Natural killer cell (primary cell): ENCODE measurements at regions not wholly inside any gene's neighbourhood (a gene's known extent, or its start where the extent isn't known, plus 50 kb on each side); places are given as distances from the start of the nearest gene placed in this dataset.

Source experiments
- ATAC-seq, 3 donors: fragments of 150-1000 bp in 2 of 3; fragments of 200-7000 bp in 1 of 3; cut with Tn5 transposase; 1 replicate in 1 of 3; 2 replicates in 2 of 3; pipeline ENCODE4 v1.10.0; 2021; ENCODE audit warnings: mild to moderate bottlenecking in 2 of 3, moderate library complexity in 2 of 3
- DNase-seq, 2 donors: peaks; one replicate each; pipeline versions ENCODE4 v3.0.0 to v3.0.0-alpha.2; 2013 to 2021; ENCODE audit warnings: mixed read lengths in 1 of 2
- H3K27ac ChIP-seq: one replicate; pipeline ENCODE4 v1.5.1; 2013; ENCODE audit warnings: mild to moderate bottlenecking, low read length
- H3K27me3 ChIP-seq: one replicate; pipeline ENCODE4 v1.6.1; 2013; ENCODE audit warnings: low read length; ENCODE audit not compliant: control insufficient read depth, insufficient read depth
- H3K36me3 ChIP-seq: one replicate; pipeline ENCODE4 v1.6.1; 2013; ENCODE audit warnings: low read length; ENCODE audit not compliant: control insufficient read depth, insufficient read depth
- H3K4me1 ChIP-seq: one replicate; pipeline ENCODE4 v1.6.1; 2013; ENCODE audit warnings: low read length; ENCODE audit not compliant: control insufficient read depth, insufficient read depth
- H3K4me3 ChIP-seq: one replicate; pipeline ENCODE4 v1.5.1; 2013; ENCODE audit warnings: low read length
- H3K9me3 ChIP-seq: one replicate; pipeline ENCODE4 v1.6.1; 2013; ENCODE audit warnings: low read length; ENCODE audit not compliant: control insufficient read depth, insufficient read depth
- H3K27ac Mint-ChIP-seq, 2 donors: one replicate each; pipeline ENCODE4 v1.8.0; 2022; ENCODE audit warnings: mild to moderate bottlenecking in 2 of 2, mixed read lengths in 2 of 2, moderate library complexity in 1 of 2
- H3K27me3 Mint-ChIP-seq, 2 donors: one replicate each; pipeline ENCODE4 v1.8.0; 2022; ENCODE audit warnings: low read depth in 2 of 2, mixed read lengths in 2 of 2
- H3K36me3 Mint-ChIP-seq: one replicate; pipeline ENCODE4 v1.8.0; 2022; ENCODE audit warnings: mixed read lengths
- H3K4me1 Mint-ChIP-seq, 2 donors: one replicate each; pipeline ENCODE4 v1.8.0; 2022; ENCODE audit warnings: mixed read lengths in 2 of 2
- H3K4me3 Mint-ChIP-seq: one replicate; pipeline ENCODE4 v1.8.0; 2022; ENCODE audit warnings: mild to moderate bottlenecking, moderate library complexity, mixed read lengths
- H3K9me3 Mint-ChIP-seq, 2 donors: one replicate each; pipeline ENCODE4 v1.8.0; 2022; ENCODE audit warnings: mixed read lengths in 2 of 2
- CTCF ChIP-seq: fragments of 200-600 bp; IDR thresholded peaks from one replicate; pipeline ENCODE4 v1.8.0; 2022; ENCODE audit warnings: antibody characterized with exemption
- WGBS: methylation state at CpG from one replicate; pipeline ENCODE4 v1.1.7; 2013; ENCODE audit warnings: missing lambda C conversion rate; ENCODE audit not compliant: insufficient coverage; 5-methylcytosine and 5-hydroxymethylcytosine counted together
- intact Hi-C: fragments of 100-400 bp; cut with micrococcal nuclease; formaldehyde crosslinking; loops from one replicate; pipeline ENCODE4 v1.14.2; 2022

- Histone ChIP-seq H3K36me3 (no peaks in the 10 kb centered on the region), H3K27ac (no peak overlapping the region), H3K4me3 (no peak overlapping the region), H3K4me1 (no peaks in the 10 kb centered on the region), H3K9me3 (no peaks in the 10 kb centered on the region), H3K27me3 (no peaks in the 10 kb centered on the region)
- Mint-ChIP-seq H3K4me1 (no peaks in the 10 kb centered on the region), H3K36me3 (no peaks in the 10 kb centered on the region), H3K9me3 (no peaks in the 10 kb centered on the region), H3K4me3 (no peak overlapping the region), H3K27me3 (no peaks in the 10 kb centered on the region), H3K27ac (no peak overlapping the region)
- no peak for TF ChIP-seq CTCF
- ATAC-seq (no peak), DNase-seq (no peak)
- intact Hi-C loops: no loop called here
- 94% methylated on average over 2 of the region's 2 CpGs for WGBS
Observed at GRCh38 chr14:95410838-95411237, 91.1 kb upstream of the CLMN start.

DNA sequence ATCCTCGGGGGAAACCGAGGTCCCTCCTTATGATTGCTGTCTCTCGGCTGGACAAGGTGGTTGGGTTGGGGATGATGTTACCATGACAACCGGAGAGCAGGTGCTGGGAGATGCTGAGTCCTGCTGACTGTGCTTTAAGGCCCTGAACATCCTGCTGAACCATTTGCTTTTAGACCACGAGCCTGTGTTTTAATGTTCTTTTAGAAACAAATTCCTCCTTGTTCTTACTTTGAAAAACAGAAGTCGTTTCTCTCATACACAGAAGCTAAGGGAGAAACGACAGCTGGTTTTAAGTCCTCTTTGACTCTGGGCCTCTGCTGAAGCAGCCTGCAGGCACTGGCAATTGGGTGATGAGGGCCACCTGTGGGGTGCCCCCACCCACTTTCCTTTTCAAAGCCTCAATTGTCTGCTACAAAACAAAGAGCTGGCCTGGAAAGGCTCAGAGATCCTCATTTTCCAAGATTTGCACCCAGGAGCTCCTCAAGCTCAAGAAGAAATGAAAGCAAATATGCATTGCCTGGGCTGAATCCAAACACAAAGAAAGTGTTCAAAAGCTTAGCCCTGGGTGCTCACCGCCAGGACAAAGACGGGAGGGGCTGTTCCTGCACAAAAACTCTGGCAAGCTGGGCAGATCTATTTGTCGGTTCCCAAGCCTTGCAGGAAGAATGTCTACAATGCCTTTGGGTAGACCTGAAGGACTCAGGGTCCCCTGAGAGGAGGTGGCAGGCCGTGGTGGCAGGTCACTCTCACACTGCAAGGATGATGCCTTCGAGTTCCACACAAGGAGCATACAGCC lies 90.0 kb upstream of the CLMN start:
- 91% methylated on average over 12 of the region's 12 CpGs for WGBS
- DNase-seq (no peak), ATAC-seq (no peak)
- H3K36me3 ChIP-seq: no peaks in the 10 kb centered on the region
- no peaks in the 10 kb centered on the region for H3K9me3 ChIP-seq
- no peak overlapping the region for H3K27ac Mint-ChIP-seq
- no peak overlapping the region for H3K27ac ChIP-seq
- H3K4me1 ChIP-seq: no peaks in the 10 kb centered on the region
- TF ChIP-seq CTCF: no peak
- no peaks in the 10 kb centered on the region for H3K9me3 Mint-ChIP-seq
- H3K27me3 ChIP-seq: no peaks in the 10 kb centered on the region
- intact Hi-C loops: no loop called here
- H3K4me3 ChIP-seq: no peak overlapping the region
- no peaks in the 10 kb centered on the region for H3K27me3 Mint-ChIP-seq
- no peaks in the 10 kb centered on the region for H3K4me1 Mint-ChIP-seq
- no peaks in the 10 kb centered on the region for H3K36me3 Mint-ChIP-seq
- no peak overlapping the region for H3K4me3 Mint-ChIP-seq

GRCh38 chr14:95408731-95409476 lies 89.2 kb upstream of the CLMN start:
- Mint-ChIP-seq H3K9me3 (no peaks in the 10 kb centered on the region), H3K27ac (no peak overlapping the region), H3K4me1 (no peaks in the 10 kb centered on the region), H3K36me3 (no peaks in the 10 kb centered on the region), H3K27me3 (no peaks in the 10 kb centered on the region), H3K4me3 (no peak overlapping the region)
- Histone ChIP-seq H3K9me3 (no peaks in the 10 kb centered on the region), H3K27me3 (no peaks in the 10 kb centered on the region), H3K4me1 (no peaks in the 10 kb centered on the region), H3K36me3 (no peaks in the 10 kb centered on the region), H3K27ac (no peak overlapping the region), H3K4me3 (no peak overlapping the region)
- WGBS: 96% methylated on average over 15 of the region's 17 CpGs
- no peak for ATAC-seq
- DNase-seq: no peak
- intact Hi-C loops: no loop called here
- TF ChIP-seq CTCF: no peak
